GM19238 (cell line): ENCODE measurements at regions not wholly inside any gene's neighbourhood (a gene's known extent, or its start where the extent isn't known, plus 50 kb on each side); places are given as distances from the start of the nearest gene placed in this dataset.

ENCODE experiments used
- DNase-seq: peaks from one replicate; pipeline ENCODE4 v3.0.0; 2011; ENCODE audit warnings: low spot score; ENCODE audit not compliant: insufficient read length

DNA sequence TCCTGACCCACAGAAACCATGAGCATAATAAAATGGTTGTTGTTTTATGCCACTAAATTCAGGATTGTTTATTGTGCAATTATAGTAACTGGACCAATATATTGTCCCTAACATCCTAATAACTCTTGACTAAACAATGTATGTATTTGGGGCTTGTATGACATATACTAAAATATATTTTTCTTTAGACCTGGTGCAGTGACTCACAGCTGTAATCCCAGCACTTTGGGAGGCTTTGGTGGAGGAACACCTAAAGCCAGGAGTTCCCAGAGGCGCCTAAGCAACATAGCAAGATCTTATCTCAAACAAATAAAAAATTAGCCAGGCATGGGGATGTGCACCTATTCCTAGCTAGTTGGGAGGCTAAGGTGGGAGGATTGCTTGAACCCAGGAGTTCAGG, 180.4 kb downstream of the SUCNR1 start:
- no peak for DNase-seq

DNA sequence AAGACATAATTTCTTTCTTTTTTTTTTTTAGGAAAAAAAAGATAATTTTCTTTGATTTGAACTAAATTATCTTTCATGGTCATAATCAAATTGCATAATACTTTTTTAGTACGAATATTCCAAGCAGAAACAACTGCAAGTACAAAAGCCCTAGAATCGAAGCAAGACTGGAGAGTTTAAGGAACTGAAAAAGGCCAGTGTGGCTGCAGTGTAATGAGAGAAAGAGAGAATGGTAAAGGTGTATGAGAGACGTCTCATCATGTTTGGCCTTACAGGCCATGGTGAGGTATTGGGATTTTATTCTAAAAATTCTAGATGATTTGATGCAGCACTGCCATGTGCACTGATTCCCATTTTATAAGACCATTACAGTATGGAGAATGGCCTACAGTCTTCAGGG, 180.9 kb downstream of the SUCNR1 start:
- no peak for DNase-seq

DNA sequence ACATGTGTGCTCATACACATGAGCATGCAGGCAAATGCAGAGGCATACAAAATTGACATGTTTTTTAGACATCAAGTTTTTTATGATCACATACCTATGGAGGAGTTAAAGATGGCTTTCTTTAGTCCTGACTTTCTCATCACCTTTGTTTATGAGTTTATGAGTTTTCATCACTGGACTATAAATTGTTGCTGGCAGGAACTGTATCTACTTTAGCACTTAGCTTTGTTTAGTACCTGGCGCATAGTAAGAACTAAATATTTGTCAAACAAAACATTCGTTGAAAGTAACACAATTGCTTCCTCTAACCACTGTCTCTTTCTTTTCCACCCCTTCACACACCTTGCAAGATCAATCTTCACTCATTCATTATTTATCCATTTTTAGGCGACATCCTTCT, 182.6 kb downstream of the SUCNR1 start:
- no peak for DNase-seq

DNA sequence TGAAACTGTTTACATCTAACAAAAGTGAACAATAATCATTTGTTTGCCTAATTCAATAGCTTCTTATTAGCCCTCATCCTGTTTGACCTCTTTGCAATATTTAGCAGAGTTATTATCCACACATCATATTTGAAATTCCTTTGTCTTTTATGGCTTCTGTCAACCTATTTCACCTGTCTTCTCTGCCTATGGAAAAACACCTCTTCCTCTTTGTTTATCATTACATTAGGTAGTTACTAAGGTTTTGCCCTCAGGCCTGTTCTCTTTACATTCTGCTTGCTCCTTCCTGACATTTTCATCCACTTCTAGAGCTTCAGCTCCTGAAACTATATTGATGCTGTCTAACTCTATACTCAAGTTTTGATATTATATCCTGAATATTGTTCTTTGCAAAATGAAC, 183.0 kb downstream of the SUCNR1 start:
- no peak for DNase-seq

DNA sequence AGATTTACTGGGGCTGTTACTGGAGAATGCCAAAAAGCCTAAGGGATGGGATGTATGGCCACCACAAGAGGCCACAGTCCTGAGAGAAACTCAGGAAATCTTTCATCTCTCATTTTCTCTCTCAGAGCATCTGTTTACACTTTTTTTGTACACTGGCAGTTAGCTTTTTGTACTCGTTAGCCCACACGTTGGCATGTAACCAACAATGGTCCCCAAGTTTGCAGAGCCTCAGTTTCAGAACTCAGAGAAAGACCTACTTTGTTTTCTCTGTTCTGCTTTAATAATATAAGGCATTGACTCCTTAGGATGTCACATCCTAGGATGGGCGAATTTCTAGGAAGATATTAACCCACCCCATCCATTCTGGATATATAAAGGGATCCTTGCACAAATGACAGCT, 183.5 kb downstream of the SUCNR1 start:
- no peak for DNase-seq

DNA sequence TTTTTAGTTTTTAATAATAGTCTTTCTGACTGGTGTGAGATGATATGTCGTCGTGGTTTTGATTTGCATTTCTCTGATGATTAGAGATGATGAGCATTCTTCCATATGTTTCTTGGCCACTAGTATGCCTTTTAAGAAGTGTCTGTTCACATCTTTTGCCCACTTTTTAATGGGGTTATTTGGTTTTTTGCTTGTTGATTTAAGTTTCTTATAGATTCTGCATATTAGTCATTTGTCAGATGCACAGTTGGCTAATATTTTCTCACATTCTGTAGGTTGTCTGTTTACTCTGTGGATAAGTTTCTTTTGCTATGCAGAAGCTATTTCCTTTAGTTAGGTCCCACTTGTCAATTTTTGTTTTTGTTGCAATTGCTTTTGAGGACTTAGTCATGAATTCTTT, 185.4 kb downstream of the SUCNR1 start:
- no peak for DNase-seq

DNA sequence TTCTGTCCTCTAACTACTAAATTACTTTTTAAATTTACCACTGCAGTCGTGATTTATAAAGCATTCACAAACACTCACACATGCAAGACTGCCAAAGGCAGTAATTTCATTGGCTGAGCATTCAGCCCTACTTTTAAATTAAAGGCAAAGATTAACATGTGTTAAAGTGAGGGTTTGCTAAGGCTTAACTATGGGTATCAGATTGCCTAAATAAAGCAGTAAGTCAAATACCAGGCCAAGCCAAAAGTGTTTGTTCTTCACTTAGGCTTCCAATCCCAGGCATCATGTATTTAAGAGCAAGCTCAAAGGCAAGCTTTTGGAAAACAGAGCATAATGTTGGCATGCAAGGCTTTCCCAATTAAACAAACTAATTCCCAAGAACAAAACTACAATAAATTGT, 187.3 kb downstream of the SUCNR1 start:
- DNase-seq, result no peak

DNA sequence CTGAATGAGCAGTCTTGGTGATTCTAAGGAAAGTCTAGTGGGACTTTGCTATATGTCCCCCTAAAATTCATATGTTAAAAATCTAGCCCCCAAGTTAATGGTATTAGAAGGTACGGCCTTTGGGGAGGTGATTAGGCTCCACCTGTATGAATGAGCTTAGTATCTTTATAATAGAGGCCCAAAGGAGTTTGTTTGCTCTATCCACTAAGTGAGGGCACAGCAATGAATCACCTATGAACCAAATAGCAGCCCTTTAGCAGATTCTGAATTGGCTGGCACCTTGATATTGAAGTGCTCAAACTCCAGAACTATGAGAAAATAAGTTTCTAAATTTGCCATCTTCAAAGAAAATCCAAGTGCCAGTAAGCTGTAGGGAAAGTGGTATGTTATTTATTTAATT, 187.9 kb downstream of the SUCNR1 start:
- DNase-seq, result no peak

DNA sequence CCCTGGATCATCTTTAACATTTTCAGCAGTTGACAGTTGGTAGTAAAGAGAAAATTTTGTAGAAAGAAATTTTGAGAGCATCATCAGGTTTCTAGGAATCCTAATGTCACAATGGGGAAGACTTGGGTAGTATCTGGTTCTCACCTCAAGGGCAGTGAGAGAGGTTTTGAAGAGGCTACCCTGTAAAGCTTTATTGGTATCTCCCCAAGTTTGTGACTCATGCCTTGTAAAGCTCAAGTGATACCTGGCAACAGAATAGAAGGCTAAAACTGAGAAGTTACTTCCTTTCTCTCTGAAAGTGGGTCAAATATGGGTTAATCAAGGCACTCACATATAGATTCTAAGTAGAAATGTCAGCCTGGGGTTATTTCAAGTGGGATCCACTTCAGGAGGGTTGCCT, 196.4 kb downstream of the SUCNR1 start:
- DNase-seq, result no peak

DNA sequence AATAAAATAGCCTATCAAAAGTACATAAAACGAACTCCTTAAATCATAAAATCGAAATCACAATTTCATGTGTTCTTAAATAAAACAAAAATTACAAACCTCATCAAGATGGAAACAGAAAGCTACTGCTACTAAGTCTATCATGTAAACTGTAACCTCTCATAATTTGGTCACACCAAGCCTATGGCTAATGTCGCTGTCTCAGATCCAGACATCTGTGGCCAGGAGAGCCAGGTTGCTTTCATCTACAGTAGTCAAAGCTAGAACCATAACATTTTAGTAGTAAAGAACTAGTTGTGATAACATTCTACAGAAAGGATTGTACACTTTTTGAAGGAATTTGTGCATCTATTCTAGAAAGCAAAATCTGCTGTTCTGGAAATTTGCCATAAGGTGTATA, 197.4 kb upstream of the MBNL1 start:
- no peak for DNase-seq

DNA sequence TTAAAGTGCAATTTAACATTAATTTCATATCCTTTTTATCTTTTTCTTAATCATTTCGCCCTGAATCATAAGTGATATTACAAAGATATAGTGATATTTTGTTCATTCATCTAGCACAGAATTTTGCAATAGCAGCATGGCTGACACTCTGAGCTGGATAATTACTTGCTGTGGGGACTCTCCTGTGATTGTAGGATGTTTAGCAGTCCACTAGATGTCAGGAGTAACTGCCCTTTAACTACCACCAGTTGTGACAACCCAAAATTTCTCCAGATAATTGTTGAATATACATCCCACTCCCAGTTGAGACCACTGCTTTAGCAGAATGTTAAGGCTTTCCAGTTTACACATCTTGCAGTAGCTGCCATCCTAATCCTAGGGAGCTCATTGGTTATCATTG, 196.8 kb upstream of the MBNL1 start:
- DNase-seq, result no peak

DNA sequence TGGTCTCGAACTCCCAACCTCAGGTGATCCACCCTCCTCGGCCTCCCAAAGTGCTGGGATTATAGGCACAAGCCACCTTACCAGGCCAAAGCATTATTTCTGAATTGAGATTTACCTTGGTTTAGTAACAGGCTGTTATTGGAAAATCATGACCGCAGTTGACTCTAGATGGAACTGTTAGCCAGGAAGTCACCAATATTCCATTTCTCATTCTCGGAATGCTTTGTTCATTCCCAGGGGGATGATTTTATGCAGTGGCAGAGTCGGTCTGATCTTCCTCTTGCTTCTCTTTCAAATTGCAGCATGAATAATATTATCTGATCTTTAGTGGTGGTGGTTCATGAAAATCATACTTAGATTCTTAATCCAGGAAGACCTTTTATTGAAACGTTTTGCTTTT, 195.5 kb upstream of the MBNL1 start:
- DNase-seq, result no peak

DNA sequence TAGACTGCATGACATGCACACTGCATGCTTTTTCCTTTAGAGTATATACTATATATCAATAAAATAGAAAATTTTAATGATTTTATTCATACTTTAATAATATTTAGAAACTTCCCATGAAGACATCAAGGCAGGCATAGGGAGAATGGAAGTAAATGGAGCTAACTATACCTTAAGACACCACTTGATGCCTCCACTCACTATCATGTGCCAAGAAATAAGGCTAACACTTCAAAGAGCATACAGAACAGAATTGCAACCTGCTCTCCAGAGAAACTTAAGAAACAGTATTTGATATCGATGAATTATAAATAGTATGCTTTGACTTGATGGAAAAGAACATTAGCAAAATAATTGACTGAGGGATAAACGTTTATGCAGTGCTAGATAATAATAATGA, 192.6 kb upstream of the MBNL1 start:
- DNase-seq, result no peak

DNA sequence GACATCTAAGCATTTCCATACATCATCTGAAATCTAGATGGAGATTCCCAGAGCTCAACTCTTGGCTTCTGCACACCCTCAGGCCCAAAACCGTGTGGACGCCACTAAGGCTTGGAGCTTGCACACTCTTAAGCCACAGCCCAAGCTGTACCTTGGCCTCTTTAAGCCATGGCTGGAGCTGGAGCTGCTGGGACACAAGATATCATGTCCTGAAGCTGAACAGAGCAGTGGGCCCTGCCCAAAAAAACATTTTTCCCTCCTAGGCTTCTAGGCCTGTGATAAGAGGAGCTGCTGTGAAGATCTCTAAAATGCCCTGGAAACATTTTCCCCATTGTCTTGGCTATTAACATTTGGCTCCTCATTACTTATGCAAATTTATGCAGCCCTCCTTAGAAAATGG, 188.7 kb upstream of the MBNL1 start:
- DNase-seq, result no peak

DNA sequence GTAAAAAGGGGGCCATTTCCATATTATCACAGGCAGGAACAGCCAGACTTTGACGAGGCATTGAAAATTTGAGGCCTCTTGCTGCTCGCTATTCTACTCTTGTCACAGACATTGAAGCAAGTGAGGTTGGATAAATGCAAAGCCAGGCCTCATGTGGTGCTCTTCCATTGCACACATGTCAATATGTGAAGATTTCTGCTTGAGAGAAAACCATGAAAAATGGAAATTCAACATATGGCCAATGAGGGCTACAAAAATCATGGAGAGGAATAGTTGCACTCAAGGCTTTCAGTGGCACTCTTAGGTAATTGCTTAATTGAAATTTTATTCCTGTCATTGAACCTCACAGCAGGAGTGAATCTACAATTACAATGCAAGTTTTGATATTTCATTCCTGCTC, 185.6 kb upstream of the MBNL1 start:
- no peak for DNase-seq

DNA sequence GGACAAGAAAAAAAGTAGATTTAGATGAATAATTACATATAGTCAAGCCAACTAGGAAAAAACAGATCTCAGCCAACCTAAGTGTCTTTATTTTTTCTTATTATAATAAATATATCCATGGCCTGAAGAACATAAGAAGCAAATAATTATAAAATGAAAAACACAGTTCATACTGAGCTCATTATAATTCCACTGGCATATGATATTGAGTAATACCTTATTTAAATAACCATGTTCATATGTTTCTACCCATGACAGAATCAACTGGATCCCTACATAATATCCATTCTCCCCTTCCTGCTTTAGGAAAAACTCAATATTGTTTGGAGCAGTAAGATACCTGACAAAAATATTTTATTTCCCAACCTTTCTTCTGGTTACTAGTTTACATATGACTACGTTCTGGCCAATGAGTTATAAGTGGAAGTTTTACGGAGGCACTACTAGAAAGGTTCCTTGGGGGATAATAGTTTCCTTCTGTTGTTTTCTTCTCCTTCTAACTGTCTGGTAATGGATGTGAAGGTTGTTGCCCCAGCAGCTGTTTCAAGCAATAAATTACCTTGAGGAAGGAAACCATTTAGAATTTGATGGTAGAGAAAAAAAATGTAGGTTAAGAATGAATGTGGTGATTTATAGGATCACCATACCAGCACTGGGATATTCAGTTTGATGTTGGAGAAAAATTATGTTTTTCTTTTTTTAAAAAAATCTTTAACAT, 184.1 kb upstream of the MBNL1 start:
- DNase-seq, result no peak

DNA sequence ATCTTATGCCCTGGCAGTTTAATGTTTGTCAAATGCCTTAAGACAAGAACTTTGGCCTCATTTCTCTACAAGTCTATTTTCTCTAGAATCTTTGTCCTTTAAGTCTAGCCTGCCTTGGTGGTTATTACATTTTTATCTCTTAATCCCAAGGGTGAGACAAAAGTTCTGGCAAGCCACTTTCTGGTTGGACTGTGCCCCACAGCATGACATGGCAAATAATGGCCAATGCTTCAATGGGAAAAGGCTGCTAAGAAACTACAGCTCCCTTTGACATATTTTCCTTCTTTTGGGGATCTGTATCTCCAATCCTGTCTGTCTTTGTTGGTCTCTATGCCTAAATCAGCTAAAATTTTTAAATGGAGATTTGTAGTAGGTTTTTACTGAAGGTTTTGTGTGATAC, 181.6 kb upstream of the MBNL1 start:
- no peak for DNase-seq

DNA sequence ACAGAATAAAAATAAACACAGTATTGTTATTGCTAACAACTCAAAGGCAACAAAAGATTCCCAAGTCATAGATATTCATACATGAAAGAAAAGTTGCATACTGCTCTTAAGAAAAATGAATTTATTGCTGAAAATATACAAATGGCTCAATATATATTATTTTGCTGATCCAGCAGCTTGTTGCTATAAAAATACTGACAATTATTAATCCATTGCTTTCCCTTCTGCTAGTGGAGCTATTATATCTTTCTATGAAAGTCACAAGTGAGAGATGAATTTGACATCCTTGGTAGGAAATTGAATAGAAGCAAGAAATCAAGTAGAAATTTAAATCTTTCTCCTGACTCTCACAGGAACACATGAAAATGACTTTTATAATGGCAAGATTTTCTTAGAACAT, 179.2 kb upstream of the MBNL1 start:
- no peak for DNase-seq

DNA sequence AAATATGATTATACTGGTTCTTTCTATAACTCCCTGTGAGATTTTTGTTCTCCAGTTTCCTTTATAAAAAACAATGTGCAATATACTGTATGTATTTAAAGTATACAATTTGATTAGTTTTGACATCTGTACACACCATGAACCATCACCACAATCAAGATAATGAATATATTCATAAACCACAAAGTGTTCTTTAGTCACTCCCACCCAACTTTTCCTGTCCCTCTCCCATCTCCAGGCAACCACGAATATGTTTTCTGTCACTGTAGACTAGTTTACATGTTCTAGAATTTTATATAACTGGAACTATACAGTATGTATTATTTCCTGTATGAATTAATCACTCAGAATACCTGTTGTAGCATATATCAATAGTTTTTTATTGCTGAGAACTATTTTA, 177.0 kb upstream of the MBNL1 start:
- no peak for DNase-seq

DNA sequence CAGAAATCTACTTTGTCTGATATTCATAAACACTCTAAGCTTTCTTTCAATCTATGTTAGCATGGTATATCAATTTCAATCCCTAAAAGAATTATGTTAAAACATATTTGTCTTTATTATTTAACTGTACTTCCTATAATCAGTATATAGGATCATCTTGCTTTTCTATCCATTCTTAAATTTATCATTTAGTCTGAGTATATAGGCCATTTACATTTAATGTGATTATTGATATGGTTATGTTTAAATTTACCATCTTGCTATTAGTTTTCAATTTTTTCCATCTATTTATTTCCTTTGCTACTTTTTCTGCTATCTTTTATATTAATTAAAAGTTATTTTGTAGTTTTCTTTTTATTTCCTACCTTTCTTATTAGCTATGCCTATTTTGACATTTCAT, 174.8 kb upstream of the MBNL1 start:
- DNase-seq, result no peak

DNA sequence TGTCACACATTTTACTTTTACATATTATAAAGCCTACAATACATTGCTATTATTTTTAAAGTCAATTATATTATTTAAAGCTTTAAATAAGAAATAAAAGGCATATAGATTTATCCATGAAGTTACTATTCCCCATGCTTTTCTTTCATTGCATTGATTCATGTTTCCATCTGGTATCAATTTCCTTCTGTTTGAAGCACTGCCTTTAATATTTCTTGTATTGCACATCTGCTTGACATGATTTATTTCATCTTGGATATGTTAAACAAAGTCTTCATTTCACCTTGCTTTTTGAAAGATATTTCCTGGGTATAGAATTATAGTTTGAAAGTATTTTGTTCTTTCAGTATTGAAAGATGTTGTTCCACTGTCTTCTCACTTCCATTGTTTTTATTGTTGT, 174.3 kb upstream of the MBNL1 start:
- DNase-seq, result no peak

DNA sequence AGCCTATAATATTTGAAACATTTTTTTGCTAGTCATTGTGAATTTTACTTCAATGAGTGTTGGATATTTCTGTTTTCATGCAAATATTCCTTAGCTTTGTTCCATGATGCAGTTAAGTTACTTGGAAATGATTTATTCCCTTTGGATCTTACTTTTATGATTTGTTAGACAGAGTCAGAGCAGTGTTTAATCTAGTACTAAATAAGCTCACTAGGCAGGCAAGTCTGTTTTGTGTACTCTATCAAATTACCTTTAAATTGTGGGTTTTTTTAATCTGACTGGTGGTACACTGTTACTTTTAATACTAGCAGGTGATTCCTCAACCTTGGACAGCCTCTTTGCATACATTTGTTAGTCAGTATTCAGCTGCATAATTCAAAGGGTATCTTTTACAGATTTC, 173.3 kb upstream of the MBNL1 start:
- DNase-seq, result no peak

DNA sequence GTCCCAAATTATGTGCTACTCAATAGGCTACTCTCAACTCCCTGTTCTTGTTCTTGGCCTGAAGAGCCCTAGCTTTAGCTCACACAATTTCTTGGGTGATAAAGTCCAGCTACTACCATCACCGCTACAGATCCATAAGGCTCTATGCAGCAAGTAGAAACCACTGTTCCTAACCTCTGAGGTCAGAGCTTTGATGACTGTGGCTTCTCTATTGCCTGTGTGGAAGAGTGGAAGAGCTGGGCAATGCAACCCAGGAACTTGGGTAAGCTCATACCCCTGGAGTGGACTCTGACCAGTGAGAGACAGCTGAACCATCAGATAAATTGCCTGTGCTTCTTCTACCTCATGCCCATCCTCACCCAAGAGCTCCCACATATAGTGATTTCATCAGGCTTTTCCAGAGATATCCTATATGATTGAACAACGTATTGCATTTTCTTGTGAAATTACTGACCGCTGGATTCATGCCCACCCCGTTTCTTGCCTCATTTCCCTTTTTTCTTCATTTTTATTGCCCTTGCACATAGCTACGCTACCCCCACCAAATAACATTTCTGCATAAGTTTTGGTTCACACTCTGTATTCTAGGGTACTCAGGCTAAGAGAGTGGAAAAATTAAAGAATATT, 172.3 kb upstream of the MBNL1 start:
- no peak for DNase-seq

DNA sequence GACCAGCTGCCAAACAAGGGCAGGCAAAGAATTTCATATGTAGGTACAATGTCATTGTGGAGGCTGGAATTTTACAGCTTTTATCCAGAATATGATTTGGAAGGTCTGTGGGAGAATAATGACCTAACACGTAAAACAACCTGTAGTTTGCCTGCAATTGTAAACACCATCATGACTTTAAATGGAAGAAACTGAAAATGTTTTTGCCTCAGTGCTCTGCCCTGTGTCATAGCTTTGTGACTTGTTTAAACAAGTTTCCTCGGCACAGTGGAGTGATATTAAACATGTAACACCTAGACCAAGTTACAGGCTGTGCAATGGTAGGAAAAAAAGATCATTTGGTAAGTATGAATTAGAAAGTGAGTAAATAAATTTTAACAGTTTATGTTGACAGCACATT, 171.6 kb upstream of the MBNL1 start:
- DNase-seq, result no peak
